NCI-H2029 (cell line): ENCODE measurements at regions not wholly inside any gene's neighbourhood (a gene's known extent, or its start where the extent isn't known, plus 50 kb on each side); places are given as distances from the start of the nearest gene placed in this dataset.

Source experiments
- DNase-seq: peaks from one replicate; lab custom pipeline; 2025; lab: John Stamatoyannopoulos, UW

GRCh38 chr5:174376726-174377373 is 331.3 kb downstream of the NSG2 start:
- DNase-seq: no peak

GRCh38 chr5:174378121-174378874 is 332.8 kb downstream of the NSG2 start:
- no peak for DNase-seq

- DNase-seq: no peak
Observed at GRCh38 chr5:174380311-174380710, 334.8 kb downstream of the NSG2 start.

- no peak for DNase-seq
Observed at GRCh38 chr5:174381241-174381640, 335.7 kb downstream of the NSG2 start.

- DNase-seq: no peak
Observed at GRCh38 chr5:174383210-174384167, 338.0 kb downstream of the NSG2 start.

- DNase-seq: no peak
Observed at GRCh38 chr5:174384509-174384947, 339.0 kb downstream of the NSG2 start.

GRCh38 chr5:174386306-174386705 is 338.1 kb upstream of the MSX2 start:
- no peak for DNase-seq

- DNase-seq: no peak
Observed at GRCh38 chr5:174386846-174387245, 337.5 kb upstream of the MSX2 start.

- no peak for DNase-seq
Observed at GRCh38 chr5:174387448-174387847, 336.9 kb upstream of the MSX2 start.

GRCh38 chr5:174392892-174393291 is 331.5 kb upstream of the MSX2 start:
- no peak for DNase-seq

GRCh38 chr5:174396541-174396940 is 327.8 kb upstream of the MSX2 start:
- no peak for DNase-seq

- DNase-seq: no peak
Observed at GRCh38 chr5:174397206-174397605, 327.2 kb upstream of the MSX2 start.

GRCh38 chr5:174398171-174398570 is 326.2 kb upstream of the MSX2 start:
- no peak for DNase-seq

GRCh38 chr5:174399411-174399810 is 325.0 kb upstream of the MSX2 start:
- DNase-seq: no peak

GRCh38 chr5:174400461-174400860 is 323.9 kb upstream of the MSX2 start:
- DNase-seq: no peak

GRCh38 chr5:174401793-174402192 is 322.6 kb upstream of the MSX2 start:
- no peak for DNase-seq

- no peak for DNase-seq
Observed at GRCh38 chr5:174402222-174402812, 322.1 kb upstream of the MSX2 start.

- no peak for DNase-seq
Observed at GRCh38 chr5:174404848-174405247, 319.5 kb upstream of the MSX2 start.

GRCh38 chr5:174409070-174409469 is 315.3 kb upstream of the MSX2 start:
- no peak for DNase-seq

GRCh38 chr5:174409971-174410370 is 314.4 kb upstream of the MSX2 start:
- DNase-seq: no peak

GRCh38 chr5:174410716-174411478 is 313.5 kb upstream of the MSX2 start:
- no peak for DNase-seq
